Activated T-helper 1 cell treated with anti-CD3 and anti-CD28 coated beads, Interleukin-12 subunit alpha, Interleukin-12 subunit beta, Interleukin-2, Interleukin-4 antibody, amounts not matched to agents 30 ng/mL and 10 ng/mL and 1 ng/mL, durations not matched to agents 14 hours and 24 hours and 36 hours (primary cell): ENCODE measurements at regions not wholly inside any gene's neighbourhood (a gene's known extent, or its start where the extent isn't known, plus 50 kb on each side); places are given as distances from the start of the nearest gene placed in this dataset.

ENCODE experiments used
- DNase-seq: peaks from one replicate; pipeline ENCODE4 v3.0.0; 2021; ENCODE audit warnings: low spot score
- H3K27ac Mint-ChIP-seq: one replicate; pipeline ENCODE4 v1.8.0; 2021; ENCODE audit warnings: mild to moderate bottlenecking, mixed read lengths
- H3K27me3 Mint-ChIP-seq: one replicate; pipeline ENCODE4 v1.8.0; 2022; ENCODE audit warnings: mild to moderate bottlenecking, moderate library complexity, mixed read lengths; ENCODE audit not compliant: insufficient read depth
- H3K36me3 Mint-ChIP-seq: one replicate; pipeline ENCODE4 v1.8.0; 2021; ENCODE audit warnings: low read depth, mixed read lengths
- H3K4me1 Mint-ChIP-seq: one replicate; pipeline ENCODE4 v1.8.0; 2021; ENCODE audit warnings: low read depth, mixed read lengths
- H3K4me3 Mint-ChIP-seq: one replicate; pipeline ENCODE4 v1.8.0; 2021; ENCODE audit warnings: mild to moderate bottlenecking, moderate library complexity, mixed read lengths
- H3K9me3 Mint-ChIP-seq: one replicate; pipeline ENCODE4 v1.8.0; 2021; ENCODE audit warnings: mixed read lengths
- intact Hi-C: fragments of 100-400 bp; cut with micrococcal nuclease; formaldehyde crosslinking; loops from one replicate; pipeline ENCODE4 v1.15.1; 2024

DNA sequence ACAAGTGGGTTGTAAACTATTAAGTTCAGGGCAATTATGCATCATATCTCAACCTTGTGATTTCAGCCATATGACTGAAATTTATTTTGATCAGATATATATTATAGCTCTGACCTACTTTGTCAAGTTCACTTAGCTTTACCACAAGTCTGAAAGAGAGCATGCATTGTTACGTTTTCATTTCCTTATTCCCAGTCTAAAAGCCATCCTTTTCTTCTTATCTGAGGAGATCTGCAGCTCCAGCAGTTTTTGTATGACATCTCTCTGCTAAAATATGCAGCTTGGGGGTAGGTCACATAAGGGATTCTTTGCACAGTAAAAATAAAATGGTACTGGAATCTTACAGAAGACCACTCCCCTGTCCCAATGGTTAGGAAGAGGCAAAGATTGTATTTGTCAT lies 1682.8 kb upstream of the FLRT2 start:
- Mint-ChIP-seq H3K4me1 (no peaks in the 10 kb centered on the region), H3K27ac (no peak overlapping the region), H3K4me3 (no peak overlapping the region), H3K36me3 (no peaks in the 10 kb centered on the region), H3K27me3 (no peaks in the 10 kb centered on the region), H3K9me3 (peaks cover 9% of the 10 kb centered on the region)
- intact Hi-C loops: no loop called here
- DNase-seq: no peak

DNA sequence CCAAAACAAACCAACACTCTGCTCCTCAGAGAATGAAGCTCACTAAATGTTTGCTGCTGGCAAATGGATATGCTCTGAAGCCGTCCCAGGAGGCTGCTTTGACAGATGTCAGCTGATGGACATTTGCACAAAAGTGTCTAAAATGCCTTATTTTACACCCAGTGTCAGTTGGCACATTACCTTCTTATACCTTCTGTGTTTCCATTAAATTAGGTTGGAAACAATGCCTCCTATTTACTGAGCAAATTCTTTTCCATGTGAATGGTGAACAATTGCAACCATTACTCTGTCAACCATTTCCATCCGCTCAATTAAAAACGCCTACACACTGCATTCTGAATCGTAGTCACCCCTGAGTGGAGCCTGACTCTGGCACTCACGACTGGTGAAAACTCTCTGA lies 1679.9 kb upstream of the FLRT2 start:
- Mint-ChIP-seq H3K36me3 (no peaks in the 10 kb centered on the region), H3K4me3 (no peak overlapping the region), H3K27ac (no peak overlapping the region), H3K4me1 (no peaks in the 10 kb centered on the region), H3K27me3 (no peaks in the 10 kb centered on the region), H3K9me3 (peaks cover 18% of the 10 kb centered on the region)
- no peak for DNase-seq
- intact Hi-C loops: no loop called here

DNA sequence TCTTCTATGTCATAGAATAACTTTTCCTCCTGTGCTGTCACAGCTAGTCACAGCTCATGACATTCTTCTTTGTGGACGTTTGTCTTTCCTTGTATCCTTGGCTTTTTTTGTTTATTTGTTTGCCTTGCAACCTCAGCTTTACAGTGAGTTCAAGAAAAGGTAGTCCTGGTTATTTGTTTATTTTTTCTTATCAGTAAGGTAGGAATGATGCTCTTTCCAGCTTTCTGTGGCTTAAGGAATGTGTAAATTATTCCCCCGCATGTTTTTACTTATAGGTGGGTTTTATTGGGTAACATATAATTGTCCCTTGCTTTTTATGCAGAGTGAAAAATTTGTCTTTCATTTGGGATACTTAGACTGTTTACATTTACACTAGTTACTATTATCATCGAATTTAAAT lies 1673.6 kb upstream of the FLRT2 start:
- no peaks in the 10 kb centered on the region for H3K4me1 Mint-ChIP-seq
- H3K27ac Mint-ChIP-seq: no peak overlapping the region
- DNase-seq: no peak
- no peaks in the 10 kb centered on the region for H3K36me3 Mint-ChIP-seq
- H3K27me3 Mint-ChIP-seq: no peaks in the 10 kb centered on the region
- H3K4me3 Mint-ChIP-seq: no peak overlapping the region
- intact Hi-C loops: no loop called here
- peaks cover 24% of the 10 kb centered on the region for H3K9me3 Mint-ChIP-seq

- H3K4me1 Mint-ChIP-seq: no peaks in the 10 kb centered on the region
- no peaks in the 10 kb centered on the region for H3K27me3 Mint-ChIP-seq
- no peak for DNase-seq
- no peak overlapping the region for H3K4me3 Mint-ChIP-seq
- H3K27ac Mint-ChIP-seq: no peak overlapping the region
- intact Hi-C loops: no loop called here
- H3K36me3 Mint-ChIP-seq: no peaks in the 10 kb centered on the region
- peaks cover 16% of the 10 kb centered on the region for H3K9me3 Mint-ChIP-seq
Measured at GRCh38 chr14:83860631-83861155, 1669.3 kb upstream of the FLRT2 start.

DNA sequence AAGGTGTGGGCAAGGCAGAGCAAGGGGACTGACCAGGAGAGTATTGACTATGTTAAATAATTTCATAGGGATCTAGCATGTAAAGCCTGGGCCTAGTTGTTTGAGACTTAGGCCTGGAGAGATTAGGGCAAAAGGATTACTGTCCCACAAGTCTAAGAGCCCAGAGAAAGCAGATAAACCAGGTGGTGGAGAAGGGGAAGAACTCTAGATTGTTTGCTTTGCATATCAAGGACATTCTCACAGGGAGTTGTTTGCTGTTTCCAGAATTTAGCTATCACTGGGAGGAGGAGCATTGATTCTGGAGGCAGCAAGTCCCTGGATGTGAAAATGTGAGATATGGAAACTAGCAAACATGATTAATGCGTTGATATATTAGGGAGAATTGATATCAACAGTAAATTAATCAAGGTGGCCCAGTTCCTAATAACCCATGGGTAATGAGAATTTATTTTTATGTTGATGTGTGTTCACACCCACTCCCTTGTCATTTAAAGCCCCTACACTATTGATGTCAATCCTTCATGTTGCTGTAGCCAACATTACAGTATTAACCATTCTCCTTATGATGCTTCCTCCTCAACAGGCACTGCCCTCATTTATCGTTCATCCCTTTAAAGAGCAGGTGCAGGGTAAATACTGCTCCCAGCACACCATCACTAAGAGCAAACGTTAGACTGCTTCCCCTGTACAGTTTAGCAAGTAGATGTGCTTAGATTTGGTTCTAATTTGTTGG lies 1666.7 kb upstream of the FLRT2 start:
- Mint-ChIP-seq H3K27ac (no peak overlapping the region), H3K27me3 (no peaks in the 10 kb centered on the region), H3K9me3 (peaks cover 6% of the 10 kb centered on the region), H3K36me3 (no peaks in the 10 kb centered on the region), H3K4me1 (no peaks in the 10 kb centered on the region), H3K4me3 (no peak overlapping the region)
- DNase-seq: no peak
- intact Hi-C loops: no loop called here

DNA sequence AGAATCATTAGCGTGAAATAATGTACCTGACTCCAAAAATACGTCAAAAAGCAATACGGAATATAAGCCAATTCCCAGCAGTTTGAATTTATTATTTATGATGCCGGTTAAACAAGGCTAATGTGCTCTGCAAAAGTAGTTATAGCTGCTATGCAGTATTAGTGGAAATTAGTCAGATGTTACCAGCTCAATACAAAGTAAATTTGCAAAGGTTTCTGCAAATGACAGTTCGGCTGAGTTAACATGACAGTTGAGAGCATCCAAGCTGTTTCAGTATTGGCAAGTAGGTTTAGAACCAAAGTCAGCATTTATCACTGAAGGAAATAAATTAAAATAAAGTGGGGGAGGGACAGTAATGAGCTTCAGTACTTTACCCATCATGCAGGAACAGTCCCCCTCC lies 1665.8 kb upstream of the FLRT2 start:
- H3K4me3 Mint-ChIP-seq: no peak overlapping the region
- no peaks in the 10 kb centered on the region for H3K27me3 Mint-ChIP-seq
- peaks cover 6% of the 10 kb centered on the region for H3K9me3 Mint-ChIP-seq
- H3K27ac Mint-ChIP-seq: no peak overlapping the region
- H3K4me1 Mint-ChIP-seq: no peaks in the 10 kb centered on the region
- intact Hi-C loops: no loop called here
- DNase-seq: no peak
- H3K36me3 Mint-ChIP-seq: no peaks in the 10 kb centered on the region

GRCh38 chr14:83867566-83868225 lies 1662.2 kb upstream of the FLRT2 start:
- Mint-ChIP-seq H3K9me3 (peaks cover 6% of the 10 kb centered on the region), H3K27ac (no peak overlapping the region), H3K4me3 (no peak overlapping the region), H3K36me3 (no peaks in the 10 kb centered on the region), H3K4me1 (no peaks in the 10 kb centered on the region), H3K27me3 (no peaks in the 10 kb centered on the region)
- no peak for DNase-seq
- intact Hi-C loops: no loop called here

DNA sequence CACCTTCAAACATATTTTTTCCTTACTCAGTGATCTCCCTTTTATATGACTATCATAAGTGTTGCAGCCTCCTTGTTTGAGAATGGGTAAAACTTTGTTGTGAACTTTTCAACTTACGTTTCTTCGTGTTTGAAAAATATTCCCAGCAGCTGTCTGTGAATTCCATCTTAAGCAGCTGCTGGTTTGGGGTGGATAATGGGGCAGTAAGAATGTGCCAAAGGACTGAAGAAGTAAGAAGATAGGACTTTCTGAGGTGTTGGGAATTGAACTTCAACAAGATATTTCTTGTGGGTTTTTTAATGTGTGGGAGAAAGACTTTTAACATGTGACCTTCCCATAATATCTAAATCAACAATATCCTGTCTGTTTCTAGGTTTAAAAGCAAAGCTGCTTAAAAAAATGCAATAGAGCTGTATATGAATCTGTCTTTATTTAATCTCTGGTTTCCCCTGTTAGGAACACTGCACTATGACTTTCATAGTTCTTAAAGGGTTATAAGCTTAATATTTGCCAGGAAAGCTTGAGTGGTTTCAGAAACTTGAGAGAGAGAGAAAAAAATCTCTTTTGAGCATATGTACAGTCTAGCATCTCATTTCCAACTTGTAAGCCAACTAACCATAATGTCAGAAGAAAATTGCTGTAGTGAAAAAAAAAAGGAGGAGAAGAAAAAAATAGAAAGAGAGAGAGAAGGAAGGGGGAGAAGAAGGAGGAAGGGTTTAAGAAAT lies 1659.2 kb upstream of the FLRT2 start:
- no peak overlapping the region for H3K27ac Mint-ChIP-seq
- DNase-seq: no peak
- peaks cover 7% of the 10 kb centered on the region for H3K9me3 Mint-ChIP-seq
- H3K36me3 Mint-ChIP-seq: no peaks in the 10 kb centered on the region
- no peak overlapping the region for H3K4me3 Mint-ChIP-seq
- no peaks in the 10 kb centered on the region for H3K4me1 Mint-ChIP-seq
- intact Hi-C loops: no loop called here
- H3K27me3 Mint-ChIP-seq: no peaks in the 10 kb centered on the region

DNA sequence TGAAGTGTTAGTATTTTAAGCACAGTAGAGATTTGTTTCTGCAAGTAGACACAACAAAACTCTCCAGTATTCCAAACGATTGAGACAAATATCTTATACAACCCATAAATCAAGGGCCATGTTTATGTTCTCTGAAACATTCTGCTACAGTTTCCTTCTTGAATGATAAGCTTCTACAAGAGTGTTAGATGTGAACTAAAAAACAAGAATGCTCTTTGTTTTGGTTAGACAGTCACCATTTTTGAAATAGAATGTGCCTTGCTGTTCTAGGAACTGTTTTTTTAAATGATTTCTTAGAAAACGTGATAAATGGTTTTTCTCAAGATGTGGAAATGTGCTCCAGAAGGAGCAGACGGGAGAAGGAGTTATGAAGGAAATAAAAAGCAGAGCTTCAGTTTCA lies 1656.3 kb upstream of the FLRT2 start:
- H3K27ac Mint-ChIP-seq: no peak overlapping the region
- H3K4me3 Mint-ChIP-seq: no peak overlapping the region
- no peaks in the 10 kb centered on the region for H3K4me1 Mint-ChIP-seq
- H3K36me3 Mint-ChIP-seq: no peaks in the 10 kb centered on the region
- no peak for DNase-seq
- intact Hi-C loops: no loop called here
- no peaks in the 10 kb centered on the region for H3K27me3 Mint-ChIP-seq
- H3K9me3 Mint-ChIP-seq: peaks cover 12% of the 10 kb centered on the region

DNA sequence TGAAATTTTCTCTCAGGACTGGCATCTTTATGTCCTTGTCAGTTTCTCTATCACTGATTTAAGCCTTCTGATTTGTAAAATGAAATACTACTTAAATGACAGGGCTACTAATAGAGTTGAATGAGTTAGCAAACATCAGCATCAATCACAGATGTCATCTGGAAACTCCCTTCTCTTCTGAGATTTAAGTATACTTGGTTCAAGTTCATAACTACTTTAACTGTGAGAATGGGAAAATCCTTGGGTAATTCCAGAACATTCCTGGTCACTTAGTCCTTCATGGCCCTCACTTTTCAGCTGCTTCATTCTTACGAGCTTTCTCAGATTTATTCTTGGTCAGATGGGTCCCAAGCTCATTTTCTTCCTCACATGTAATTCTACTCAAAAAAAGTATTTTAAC lies 1655.3 kb upstream of the FLRT2 start:
- Mint-ChIP-seq H3K9me3 (peaks cover 17% of the 10 kb centered on the region), H3K4me1 (no peaks in the 10 kb centered on the region), H3K27me3 (no peaks in the 10 kb centered on the region), H3K4me3 (no peak overlapping the region), H3K36me3 (no peaks in the 10 kb centered on the region), H3K27ac (no peak overlapping the region)
- intact Hi-C loops: no loop called here
- no peak for DNase-seq

- Mint-ChIP-seq H3K27me3 (no peaks in the 10 kb centered on the region), H3K9me3 (peaks cover 29% of the 10 kb centered on the region), H3K27ac (no peak overlapping the region), H3K4me1 (no peaks in the 10 kb centered on the region), H3K36me3 (no peaks in the 10 kb centered on the region), H3K4me3 (no peak overlapping the region)
- intact Hi-C loops: no loop called here
- DNase-seq: no peak
Measured at GRCh38 chr14:83883732-83884131, 1646.2 kb upstream of the FLRT2 start.

DNA sequence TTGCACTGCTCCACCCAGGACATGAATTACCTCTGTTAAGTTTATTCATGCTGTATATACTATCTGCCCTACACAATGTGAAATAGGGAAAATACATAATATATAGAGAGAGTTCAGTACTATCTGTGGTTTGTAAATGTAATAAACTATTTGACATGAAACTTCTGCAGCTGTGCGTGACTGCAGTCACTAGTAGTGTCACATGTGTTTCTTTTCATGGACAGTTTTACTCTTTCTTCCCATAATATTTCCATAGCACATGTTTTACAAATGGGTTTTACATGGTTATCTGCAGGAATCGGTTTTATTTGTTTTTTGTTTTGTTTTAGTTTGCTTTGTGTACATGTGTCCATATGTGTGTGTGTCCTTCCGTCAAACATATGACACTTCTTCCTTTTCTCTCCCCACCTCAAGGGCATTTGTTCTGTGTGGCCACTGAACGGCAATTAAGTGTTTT lies 1644.1 kb upstream of the FLRT2 start:
- intact Hi-C loops: no loop called here
- Mint-ChIP-seq H3K4me1 (no peaks in the 10 kb centered on the region), H3K27ac (no peak overlapping the region), H3K4me3 (no peak overlapping the region), H3K36me3 (no peaks in the 10 kb centered on the region), H3K9me3 (peaks cover 15% of the 10 kb centered on the region), H3K27me3 (no peaks in the 10 kb centered on the region)
- DNase-seq: no peak

GRCh38 chr14:83887866-83888265 lies 1642.1 kb upstream of the FLRT2 start:
- no peaks in the 10 kb centered on the region for H3K27me3 Mint-ChIP-seq
- H3K4me1 Mint-ChIP-seq: no peaks in the 10 kb centered on the region
- H3K36me3 Mint-ChIP-seq: no peaks in the 10 kb centered on the region
- no peak for DNase-seq
- intact Hi-C loops: no loop called here
- H3K9me3 Mint-ChIP-seq: peaks cover 9% of the 10 kb centered on the region
- H3K27ac Mint-ChIP-seq: no peak overlapping the region
- no peak overlapping the region for H3K4me3 Mint-ChIP-seq
